GM21515 (cell line): ENCODE measurements at regions not wholly inside any gene's neighbourhood (a gene's known extent, or its start where the extent isn't known, plus 50 kb on each side); places are given as distances from the start of the nearest gene placed in this dataset.
"Not testable (repeated sequence)": the region's sequence is repeated elsewhere in the genome, so short reads cannot be mapped to it uniquely, and the experiment has no call there.

ENCODE experiments used
- ATAC-seq: cut with Tn5 transposase; IDR thresholded peaks from one replicate; pipeline ENCODE4 v1.9.1; 2021; ENCODE audit not compliant: unreplicated experiment

GRCh38 chr12:131249246-131250027 is 295.7 kb downstream of the ADGRD1 start:
- ATAC-seq, result no peak

DNA sequence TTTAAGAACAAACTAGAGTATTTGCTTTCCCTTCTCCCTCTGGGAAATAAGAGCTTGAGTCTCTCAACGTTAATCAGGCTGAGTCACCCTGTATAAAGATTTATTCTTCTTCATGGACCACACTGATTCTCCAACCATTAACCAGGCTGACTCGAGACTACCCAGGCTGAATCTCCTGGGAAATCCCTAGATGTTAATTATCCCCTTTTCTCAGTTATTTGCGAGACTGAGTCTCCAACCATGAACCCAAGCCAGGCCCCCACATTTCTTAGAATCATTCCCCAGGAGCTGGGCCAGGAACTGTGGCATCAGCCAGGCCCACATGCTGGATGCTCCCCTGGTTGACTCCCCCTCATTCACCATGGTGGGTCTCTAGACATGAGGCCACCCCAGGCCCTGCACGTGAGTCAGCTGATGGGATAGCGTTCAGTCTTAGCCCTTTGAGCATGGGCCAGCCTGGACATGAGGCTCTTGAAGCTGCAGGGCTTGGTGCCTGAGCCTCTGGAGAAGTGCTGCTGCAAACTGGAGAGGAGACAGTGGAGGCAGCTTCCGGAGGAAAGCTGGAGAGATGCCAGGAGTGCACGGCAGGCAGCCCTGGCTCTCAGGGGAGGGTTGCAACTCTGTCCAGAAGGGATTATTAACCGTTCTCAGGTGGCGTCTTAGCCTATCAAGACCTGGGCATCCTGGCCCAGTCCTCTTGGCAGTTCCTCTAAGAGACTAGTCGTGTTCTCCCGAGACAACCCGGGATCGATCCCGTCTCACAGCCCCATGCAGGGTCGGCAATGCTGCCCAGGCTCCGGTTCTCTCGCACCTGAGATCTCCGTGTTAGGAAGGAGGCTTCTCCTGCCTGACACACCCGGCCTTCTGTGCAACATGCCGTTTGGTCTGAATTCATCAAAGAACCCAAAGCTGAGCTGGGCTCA is 296.6 kb downstream of the ADGRD1 start:
- no peak for ATAC-seq

GRCh38 chr12:131250951-131251315 is 297.2 kb downstream of the ADGRD1 start:
- no peak for ATAC-seq

DNA sequence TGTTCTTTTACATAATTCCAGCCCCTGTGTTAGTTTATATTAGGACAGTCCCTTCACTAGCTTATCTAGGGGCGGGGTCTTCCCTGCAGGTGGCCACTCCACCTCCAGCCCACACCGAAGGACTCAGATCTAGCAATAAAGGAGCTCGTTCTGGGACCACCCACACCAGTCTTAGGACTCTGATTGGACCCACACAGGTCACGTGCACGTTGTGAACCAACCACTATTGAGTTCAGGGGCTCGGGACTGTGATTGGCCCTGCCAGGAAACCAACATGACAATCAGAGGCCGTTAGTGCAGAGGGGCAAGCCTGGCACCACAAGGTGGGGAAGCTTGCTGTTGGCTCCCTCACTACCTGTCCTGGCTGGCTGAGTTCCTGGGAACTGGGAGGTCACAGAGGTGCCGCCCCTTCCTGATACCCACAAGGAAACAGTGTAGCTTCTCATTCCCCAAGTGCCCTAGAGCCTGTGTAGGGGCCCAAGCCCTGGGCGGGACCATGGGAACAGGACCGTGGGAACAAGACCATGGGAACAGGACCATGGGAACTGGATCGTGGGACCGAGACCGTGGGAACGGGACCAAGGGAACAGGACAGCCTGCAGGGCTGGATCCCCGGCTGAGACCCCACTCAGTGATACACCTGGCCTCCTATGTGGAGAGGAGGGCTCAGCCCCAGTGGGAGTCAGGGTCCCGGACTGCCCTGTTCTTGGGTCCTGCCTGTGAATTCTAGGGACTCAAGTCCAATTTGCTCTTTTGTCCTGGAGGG is 297.8 kb downstream of the ADGRD1 start:
- ATAC-seq, result no peak

DNA sequence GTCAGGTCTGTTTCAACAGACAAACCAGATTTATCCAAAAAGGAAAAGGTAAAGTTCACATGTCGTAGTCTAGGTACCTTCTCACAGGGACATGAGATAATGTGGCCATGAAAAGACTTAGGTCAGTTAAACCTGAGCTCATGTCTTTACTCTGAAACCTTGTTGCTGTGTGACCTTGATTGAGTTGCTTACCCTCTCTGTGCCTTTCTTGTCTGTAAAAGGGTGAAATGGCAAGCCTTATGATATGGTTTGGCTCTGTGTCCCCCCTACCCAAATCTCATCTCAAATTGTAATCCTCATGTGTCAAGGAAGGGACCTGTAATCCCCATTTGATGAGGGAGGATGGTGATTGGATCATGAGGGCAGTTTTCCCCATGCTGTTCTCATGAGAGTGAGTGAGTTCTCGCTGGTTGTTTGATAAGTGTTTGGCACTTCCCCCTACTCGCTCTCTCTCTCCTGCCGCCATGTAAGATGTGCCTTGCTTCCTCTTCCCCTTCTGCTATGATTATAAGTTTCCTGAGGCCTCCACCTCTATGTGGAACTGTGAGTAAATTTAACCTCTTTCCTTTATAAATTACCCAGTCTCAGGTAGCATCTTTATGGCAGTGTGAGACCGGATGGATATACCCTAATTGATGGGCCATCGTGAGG is 299.8 kb downstream of the ADGRD1 start:
- ATAC-seq, result no peak

GRCh38 chr12:131254374-131254773 is 300.7 kb downstream of the ADGRD1 start:
- no peak for ATAC-seq

DNA sequence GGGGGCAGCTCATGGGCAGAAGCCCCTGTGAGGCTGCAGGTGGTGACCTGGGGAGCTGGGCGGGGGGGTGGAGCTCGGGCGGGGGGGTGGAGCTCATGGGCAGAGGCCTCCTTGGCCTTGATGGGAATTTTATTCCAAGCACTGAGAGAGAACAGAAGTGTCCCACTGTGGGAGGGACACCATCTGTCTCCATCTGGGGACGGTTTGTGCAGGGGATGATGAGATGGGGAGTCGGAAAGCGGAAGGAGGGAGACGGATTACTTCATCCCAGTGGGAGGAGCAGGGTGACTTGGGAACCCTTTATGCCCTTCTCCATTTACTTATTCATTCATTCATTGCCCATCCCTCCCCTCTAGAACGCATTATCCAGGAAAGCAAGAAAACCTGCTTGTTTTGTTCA is 304.7 kb downstream of the ADGRD1 start:
- no peak for ATAC-seq

GRCh38 chr12:131260251-131260905 is 306.7 kb downstream of the ADGRD1 start:
- no peak for ATAC-seq

- ATAC-seq, result no peak
Measured at GRCh38 chr12:131260954-131261353, 307.2 kb downstream of the ADGRD1 start.

DNA sequence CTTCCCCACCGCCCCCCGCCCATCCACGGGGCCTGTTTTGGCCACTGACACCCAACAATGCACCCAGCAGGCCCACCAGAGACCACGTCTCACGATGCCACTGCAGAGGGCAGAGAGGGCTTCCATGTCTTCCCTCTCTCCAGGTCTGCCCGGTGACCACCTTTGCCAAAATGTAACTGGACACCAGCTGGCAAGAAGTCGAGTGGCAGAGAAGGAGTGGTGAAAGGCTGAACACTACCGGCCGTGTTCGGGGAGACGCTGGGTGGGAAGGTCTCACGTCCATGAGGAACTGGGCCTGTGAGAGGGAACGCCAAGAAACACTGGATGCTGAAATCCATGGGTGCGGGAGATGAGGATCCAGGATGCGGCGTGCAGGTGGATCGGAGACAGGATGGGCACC is 308.2 kb downstream of the ADGRD1 start:
- ATAC-seq, result no peak

DNA sequence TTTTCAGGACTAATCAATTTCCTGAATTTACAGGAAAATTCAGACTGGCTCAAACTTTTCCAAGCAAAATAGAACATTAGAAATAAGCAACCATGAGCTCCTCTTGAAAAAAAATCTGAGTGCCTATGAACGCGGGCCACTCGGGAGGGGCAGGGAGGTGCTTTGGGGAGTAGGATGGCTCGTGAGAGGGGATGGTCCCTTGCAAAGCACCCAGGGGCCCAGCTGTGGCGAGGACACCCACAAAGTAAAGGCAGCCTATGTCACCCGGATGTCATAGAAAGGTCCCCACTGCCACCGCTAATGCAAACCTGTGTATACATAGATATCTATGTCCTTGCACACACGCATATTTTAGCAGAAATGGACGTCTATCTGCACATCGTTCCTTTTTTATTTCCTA is 309.9 kb downstream of the ADGRD1 start:
- ATAC-seq, result no peak

DNA sequence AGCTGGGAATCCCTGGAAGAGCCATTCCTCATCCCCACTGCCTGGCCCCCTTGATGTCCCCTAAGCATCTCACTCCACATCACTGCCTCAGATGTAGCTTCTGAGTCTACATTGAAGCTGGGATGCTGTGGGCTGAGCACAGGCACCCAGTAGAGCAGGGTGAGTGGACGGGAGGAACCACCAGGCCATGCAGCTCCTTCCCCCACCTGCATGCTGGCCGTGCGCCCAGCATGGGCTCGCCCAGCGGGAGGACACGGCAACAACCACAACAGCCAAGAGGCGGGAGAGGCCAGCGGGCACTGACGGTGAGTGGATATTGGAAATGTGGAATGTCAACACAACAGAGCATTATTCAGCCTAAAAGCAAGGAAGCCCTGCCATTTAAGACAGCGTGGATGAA is 310.9 kb downstream of the ADGRD1 start:
- ATAC-seq, result no peak

DNA sequence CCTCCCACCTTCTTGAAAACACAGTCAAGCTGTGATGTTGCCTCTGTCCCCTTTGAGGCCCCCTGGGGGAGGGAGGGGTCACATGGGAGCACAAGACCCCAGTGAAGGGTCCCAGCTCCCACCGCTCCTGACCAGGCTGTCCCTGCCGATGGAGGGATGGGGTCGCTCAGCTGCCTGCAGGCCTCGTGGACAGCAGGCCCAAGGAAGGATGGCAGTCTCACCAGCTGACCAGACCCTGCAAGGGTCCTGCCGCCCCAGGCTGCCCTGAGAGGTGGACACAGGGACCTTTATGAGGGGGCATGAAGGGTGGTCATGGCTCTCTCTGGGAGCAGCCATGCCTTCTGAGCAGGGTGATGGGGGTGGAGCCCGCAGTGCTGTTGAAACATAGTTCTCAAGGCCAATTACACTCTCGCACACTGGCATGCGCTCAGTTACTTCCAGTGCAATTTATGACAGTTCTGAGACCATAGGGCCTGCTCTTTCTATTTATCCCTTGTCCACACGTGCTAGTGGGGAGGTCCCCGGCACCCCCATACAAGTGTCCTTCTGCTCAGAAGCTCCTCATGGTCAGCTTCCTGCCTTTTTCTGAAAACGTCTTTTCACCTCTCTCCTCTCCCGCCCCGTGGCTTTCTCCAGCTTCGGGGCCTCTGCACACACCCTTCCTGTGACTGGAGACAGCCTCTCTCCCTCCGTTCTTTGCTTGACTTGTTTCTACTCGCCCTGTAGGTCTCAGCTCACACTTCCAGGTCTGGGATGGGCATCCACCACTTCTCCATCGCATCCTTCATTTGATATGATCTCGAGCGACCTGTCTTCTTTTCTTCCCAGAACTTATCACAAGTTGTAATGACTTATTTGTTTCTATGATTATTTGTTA is 313.1 kb downstream of the ADGRD1 start:
- ATAC-seq, result no peak

DNA sequence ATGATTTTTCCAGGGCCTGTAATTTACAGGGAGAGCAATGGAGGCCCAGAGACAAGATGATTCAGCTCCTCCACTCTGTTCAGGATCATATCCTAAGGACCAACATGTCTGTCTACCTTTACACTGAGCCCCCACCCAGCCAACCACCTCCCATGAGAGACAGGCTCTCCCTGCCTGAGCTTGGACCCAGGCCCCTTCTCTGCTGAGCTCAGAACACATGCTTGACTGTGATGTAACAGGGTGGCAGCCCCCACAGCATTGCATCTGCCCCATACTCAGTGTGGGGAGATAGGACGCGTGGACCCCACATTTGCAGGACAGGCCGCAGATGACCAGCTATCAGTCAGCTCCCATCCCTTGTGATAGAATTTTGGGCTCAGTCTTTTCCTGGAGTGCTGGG is 313.9 kb downstream of the ADGRD1 start:
- no peak for ATAC-seq

DNA sequence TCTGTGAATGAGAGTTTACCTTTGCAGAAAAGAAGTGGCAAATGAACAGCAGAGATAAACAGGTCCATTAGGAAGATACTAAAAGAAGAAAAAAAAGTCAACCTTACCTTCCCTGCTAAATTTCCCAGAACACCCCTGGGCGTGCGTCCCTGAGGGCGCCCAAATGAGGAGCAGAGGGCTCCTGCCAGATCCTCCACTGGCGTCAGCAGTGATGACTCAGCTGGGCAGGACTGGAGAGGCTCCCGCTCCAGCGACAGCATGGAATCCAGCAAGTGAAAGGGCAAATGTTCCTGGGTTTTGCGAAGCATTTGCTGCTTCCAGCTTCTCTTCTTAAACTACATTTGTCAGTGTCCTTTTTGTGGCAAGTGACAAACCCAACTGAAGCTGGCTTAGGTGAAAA is 314.4 kb downstream of the ADGRD1 start:
- not testable (repeated sequence) for ATAC-seq

DNA sequence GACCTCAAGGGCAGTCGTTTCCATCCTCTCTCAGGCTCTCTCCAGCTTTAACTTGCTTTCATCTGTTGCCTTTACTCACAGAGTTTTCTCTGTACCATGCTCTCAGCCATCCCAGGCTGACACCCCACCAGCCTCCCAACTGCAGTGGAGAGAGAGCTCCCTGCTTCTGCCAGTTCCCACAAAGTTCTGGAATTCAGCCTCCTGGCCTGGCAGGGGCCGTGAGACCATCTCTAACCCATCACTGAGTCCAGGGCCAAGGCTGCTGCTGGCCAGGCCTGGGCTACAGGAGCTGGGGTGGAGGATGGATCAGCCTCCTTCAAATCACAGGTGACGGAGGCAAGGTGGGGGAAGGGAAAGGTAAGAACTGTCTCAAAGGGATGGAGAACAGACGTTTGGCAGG is 314.9 kb downstream of the ADGRD1 start:
- not testable (repeated sequence) for ATAC-seq

GRCh38 chr12:131269551-131269950 is 315.8 kb downstream of the ADGRD1 start:
- ATAC-seq, result no peak

- ATAC-seq, result not testable (repeated sequence)
Measured at GRCh38 chr12:131269977-131270376, 316.3 kb downstream of the ADGRD1 start.

DNA sequence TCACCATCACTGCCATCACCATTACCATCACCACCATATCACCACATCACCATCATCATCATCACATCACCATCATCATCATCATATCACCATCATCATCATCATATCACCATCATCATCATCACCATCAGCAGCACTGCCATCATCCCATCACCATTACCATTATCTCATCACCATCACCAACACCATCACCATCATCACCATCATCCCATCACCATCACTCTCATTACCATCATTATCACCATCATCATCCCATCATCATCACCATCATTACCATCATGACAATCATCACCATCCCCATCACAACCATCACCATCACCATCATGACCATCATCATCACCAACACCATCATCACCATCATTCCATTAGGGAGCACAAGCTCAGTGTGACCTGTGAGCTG is 318.0 kb downstream of the ADGRD1 start:
- no peak for ATAC-seq
